Glomerular endothelial cell (primary cell): ENCODE measurements at regions not wholly inside any gene's neighbourhood (a gene's known extent, or its start where the extent isn't known, plus 50 kb on each side); places are given as distances from the start of the nearest gene placed in this dataset.

ENCODE experiments used
- DNase-seq: peaks from one replicate; pipeline ENCODE4 v3.0.0-alpha.2; 2011; ENCODE audit warnings: low read depth, low spot score; ENCODE audit errors: extremely low read depth

DNA sequence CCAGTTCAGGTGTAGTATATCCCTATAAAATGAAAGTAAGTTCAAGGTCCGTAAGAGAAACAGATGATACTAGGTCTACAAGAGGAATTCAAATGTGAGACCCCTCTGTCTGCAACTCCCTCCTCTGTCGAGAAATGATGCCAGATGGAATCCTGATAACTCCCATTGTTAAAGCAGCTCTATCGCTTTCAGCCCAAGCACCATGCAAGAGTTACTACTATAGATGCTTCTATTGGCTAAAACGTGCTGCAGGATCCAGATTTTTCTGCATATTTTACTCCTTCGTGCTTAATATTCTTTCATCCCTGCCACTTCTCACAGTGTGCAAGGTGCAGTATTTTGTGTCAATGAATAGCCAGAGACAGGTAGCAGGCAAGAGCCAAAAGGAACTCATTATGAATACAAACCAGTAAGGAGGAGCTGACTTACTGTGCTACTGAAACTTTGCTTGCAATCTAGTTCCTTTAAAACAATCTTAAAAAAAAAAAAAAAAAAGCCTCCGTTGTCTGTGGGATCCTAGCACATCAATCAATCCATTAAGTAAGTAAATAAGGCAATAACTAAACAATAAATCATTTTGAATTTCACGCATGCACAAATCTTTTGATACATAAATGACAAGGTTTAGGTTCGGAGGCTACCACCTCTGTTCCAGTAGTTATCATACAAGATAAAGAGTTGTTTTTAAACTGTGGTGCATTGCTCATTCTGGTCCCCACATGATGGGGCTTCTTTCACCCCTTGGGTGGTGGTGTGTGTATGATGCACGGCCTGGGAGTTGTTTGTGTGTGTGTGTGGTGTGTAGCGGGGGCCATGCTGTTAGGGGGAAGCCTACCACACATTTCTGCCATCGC lies 151.1 kb upstream of the MPDZ start:
- no peak for DNase-seq

DNA sequence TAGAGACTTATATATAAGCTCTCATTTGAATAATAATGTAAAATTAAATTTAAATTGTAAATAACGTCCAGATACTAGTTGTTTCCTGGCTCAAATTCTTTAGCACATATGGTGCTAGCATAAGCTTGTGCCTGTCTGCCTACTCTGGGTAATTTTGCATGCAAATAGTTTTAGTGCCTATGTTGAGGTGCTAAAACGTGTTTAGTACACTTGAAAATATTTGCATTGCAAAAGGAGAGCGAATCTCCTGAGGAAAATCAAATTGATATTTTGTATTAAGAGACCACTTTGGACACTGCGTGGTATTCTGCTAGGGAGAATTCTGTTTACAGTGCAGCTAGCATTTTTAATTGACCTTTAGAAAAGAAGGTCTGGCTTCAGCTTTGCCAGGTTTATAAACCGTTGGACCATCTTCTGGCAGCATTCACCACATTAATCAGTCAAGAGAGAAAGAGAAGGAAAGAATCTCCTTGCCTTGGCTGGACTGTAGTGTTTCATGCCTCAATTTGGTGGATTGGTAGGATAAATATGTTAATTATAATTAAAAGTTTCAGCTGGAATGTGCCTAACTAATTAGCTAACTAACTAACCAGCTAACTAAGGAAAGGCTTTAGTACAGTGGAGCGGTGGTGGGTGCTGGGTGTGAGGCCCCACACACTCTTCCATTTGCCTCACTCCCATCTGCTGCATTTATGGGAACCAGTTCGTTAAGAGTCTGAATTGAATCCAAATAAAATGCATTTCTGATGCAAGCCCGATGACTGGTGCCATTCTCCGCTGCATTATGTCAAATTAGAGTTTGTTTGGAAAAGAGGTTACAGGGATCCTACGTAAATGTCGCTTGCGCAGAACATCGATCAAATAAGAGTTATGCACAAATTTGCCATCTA lies 150.1 kb upstream of the MPDZ start:
- DNase-seq = no peak

DNA sequence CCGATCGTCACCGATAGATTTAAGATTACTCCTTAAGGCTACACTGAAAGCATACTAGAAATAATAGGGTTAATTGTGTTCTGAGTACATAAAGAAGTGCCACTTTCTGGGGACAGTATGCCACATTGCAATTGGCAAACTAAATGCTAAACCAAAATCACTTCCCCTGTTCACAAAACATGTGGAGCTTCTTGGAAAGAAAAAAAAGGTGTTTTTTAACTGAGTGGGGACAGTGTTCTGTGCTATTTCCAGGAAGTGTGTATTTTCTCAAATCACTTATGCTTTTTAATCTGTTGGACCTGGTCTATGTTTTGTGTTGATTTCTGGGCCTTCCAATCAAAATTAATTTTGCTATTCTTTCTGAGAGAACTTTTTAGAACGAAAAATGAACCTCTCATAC lies 149.3 kb upstream of the MPDZ start:
- DNase-seq = no peak

DNA sequence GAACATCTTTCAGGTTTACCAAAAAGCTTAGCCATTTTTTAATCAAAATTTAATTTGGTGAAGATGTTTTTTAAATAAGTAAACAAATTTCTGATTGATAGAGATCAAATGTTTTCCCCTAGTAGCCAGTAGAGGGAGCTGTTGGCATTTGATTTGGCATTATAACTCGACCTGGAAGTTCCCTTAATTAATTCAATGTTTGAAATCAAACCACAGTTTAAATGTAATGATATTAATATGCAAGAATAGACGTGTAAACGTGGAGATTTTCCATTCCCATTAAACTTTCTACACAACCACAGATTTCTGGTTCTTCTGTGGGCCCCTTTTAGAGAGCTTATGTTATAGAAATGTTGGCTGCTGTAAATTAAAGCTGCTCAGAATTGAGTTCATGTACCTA lies 148.1 kb upstream of the MPDZ start:
- peak; percentile 70 for DNase-seq

DNA sequence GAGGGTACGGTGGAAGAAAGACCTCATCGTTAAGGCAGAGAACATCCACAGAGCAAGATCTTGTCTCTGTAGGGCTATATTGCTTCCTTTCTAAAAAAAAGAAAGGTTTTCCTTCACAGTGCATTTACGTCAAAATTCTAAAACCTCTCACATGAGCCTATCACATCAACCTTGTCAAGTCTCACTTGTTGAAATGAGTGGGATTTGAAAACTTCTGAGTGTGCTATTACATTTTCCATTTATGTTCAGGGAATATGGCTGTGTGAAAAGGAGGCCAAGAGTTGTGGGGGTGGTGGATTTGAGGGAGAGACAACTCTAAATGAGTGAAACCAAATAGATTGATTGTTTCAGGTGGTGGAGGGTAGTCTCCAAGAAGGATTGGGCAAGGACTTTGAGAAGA lies 147.1 kb upstream of the MPDZ start:
- no peak for DNase-seq

DNA sequence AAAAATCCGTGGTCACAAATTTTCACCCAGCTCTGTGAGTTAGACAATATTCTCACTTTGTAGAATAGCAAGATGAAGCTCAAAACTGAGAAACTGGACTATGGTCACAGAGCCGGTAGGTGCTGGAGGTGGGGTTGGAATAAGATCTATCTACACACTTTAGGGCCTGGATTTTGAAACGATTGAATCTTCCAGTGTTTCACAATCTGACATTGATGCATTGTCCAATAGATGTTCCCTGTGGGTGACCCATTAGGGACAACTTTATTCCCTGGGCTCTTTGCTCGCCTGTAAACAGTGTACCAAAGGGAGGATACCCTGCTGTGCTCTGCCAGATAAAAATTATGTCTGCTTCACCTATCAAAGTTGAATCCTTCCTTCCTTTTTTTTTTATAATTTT lies 145.4 kb upstream of the MPDZ start:
- no peak for DNase-seq

DNA sequence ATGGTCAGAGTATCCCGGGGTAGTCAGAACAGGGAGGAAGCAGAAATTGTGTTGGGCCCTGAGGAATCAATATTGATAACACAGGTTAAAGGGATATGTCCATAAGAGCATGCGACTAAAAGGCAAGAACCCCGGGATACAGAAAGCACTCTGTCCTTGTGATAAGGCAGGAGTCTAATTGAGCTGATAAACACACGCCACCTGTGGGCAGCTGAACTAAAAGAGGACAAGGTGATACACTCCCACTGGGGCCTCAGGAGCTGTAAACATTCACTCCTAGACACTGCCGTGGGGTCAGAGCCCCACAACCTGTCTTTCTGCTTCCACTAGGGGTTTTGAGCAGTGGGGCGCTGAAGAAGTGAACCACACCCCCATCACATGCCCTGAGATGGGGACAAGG lies 144.7 kb upstream of the MPDZ start:
- no peak for DNase-seq

DNA sequence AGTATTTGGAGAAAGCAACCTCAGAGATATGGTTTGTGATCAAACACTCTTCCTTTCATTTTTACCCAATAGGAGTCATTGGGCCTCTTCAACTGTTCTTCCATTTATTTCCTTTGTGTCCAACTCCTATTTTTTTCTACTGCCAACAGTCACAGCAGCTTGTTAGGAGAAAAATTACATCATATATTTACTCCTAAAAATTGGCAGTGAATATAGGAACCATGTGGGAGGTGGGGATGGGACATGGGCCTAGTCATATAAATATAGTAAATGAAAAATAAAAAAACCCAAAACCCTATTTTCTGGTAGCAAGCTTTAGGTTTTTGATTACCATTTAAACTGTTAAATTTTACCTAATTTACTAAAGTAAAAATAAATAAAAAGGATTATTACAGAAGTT lies 134.9 kb upstream of the MPDZ start:
- DNase-seq = no peak

DNA sequence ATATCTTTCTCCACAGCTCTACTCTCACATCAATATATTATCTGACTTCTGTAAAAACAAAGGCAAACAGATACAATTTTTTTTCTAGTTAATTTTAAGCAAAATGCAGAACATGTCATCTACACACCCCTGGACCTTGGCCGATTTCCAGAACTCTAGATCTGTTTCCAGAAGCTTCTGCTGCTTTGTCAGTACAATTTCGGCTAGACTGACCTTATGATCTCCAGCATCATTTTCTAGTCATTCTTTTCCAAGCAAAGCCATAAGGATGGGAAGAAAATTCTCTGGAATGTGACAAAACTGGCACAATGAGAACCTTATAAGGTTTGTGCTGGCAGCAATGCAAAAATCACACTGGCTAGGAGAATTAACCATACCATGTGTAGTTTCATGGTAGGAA lies 132.8 kb upstream of the MPDZ start:
- no peak for DNase-seq

DNA sequence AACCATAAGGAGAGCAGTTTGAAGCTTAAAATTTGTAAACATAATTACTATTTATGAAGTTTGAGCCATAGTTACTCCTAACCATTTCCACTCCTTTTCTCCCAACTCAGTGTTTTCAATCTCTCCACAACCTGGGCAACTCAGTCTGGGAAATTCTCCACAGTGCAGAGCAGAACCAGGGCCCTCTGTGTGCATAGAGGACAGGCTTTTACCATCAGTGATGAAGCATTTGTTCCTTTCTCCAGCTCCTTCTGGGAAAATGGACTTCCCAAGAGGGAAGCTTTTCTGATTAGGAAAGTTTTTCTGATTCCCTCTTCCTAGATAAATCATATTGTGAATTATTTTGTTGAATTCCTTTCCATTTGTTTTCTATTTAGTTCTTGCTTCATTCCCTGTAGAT lies 132.3 kb upstream of the MPDZ start:
- DNase-seq = no peak

DNA sequence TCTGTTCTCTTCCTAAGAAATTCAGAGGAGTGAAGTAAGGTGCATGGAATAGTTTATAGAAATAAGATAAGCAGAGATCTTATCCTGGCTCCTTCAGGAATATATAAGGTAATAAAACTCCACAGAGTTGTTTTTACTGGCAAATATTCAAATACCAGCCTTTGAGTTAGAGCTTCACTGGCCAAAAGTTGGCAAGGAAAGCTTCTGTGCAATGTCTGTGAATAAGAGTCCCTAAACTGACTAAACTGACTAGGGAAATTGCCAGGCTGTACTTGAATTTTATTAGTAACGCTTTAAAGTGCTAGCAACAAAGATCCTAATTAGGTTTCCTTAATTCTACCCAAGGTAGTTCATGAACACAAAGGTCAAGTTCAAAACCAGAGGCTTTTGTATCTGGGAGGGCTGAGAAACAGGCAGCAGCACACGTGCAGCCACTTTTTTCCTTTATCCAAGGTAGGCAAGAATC lies 131.1 kb upstream of the MPDZ start:
- peak; percentile 31 for DNase-seq

DNA sequence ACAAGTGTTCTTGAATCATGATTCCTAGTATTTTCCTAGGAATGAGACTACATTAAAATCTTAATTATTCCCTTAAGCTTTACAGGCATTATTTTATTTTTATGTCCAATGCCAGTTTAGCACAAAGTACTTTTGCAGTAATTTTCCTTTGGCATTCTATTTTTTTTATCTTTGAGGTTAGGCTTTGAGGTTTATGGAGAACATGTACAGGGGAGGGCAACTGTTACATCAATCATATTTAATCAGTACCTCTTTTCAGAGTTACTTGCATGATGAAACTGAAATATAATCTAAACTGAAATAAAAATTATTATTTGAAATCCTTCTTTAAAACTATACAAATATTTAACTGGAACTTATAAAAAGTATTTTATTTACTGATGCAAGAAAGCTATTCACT lies 118.2 kb upstream of the MPDZ start:
- DNase-seq = no peak

DNA sequence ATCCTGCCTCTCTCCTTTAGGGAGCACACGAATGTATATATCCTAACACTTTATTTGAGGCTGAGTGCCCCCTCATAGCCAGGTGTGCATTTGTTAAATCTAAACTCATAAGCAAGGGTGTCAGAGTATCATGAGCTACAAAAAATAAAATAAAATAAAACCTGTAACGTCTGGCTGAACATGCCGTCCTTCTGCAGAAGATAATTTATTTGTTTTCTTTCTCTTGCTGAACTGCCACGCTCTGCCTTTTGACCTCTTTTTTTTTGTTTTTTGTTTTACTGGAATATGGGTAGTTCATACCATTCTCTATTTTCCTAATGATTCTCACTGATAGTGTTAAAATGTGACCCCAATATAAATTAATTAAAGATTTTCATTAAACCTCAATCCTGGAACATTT lies 117.7 kb upstream of the MPDZ start:
- no peak for DNase-seq

DNA sequence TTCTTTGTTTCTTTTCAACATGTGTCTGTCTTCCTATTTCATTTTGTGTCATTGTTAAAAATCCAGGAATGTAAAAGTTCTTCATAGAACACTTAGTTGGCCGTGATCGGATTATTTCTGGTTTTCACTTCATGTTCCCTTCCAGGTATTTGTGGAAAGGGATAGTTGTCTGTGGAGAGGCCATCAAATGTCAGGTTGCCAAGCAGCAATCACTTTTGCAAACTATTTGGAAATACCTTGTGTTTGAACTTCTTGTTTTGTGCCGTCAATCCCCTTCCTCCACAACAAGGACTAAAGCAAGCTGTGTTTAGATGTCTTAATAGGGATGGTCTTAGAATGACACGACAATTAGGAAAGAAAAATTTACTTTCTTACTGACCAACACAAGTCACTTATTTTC lies 116.9 kb upstream of the MPDZ start:
- no peak for DNase-seq

DNA sequence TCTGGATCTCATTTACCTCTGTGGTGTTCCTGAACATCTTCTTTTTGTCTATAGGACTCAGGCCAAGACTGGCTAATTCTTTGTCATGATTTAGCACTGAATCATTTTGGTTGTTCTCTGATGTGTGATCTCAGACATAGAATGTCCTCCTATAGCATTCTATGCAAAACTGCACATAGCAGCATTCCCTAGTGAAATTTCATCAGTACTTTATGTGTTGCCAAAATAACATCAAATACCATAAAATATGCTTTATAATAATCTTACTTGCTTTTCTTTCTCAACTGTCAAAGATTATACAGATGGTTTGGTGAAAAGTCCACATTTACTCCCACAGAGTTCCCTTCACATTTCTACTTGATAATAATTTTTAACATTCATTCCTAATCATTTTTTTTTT lies 115.7 kb upstream of the MPDZ start:
- no peak for DNase-seq

DNA sequence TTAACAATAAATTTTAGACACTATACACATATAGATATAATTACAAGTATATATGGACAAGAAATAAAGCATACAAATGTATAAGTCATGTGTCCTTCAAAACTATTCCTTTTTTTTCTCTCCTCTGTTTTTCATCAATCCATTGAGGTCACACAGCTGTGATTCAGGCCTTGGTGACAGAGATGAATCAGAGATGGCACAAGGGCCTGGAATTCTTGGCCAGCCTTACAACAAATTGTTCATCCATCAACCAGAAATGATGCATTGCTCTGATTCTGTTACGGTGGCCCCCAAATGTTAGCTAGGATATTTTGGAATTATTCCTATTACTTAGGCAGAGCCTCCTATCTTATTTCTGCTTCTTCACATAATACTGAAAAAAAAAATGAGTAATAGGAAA lies 108.7 kb upstream of the MPDZ start:
- no peak for DNase-seq

DNA sequence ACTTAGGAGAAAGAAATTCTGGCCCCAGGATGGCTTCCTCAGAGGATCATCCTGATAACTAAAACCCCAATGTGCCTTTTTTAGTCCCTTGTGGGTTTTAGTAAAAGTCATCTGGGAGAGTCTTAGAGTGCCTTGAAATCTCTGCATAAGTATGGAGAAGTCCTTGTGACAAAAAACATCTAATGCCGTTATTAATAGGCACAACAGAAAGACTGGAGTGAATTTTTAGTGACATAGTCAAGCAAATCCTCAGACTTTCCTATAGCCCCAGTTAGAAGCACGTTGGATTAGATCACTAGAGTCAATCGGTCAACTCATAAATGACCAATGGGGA lies 108.2 kb upstream of the MPDZ start:
- no peak for DNase-seq

DNA sequence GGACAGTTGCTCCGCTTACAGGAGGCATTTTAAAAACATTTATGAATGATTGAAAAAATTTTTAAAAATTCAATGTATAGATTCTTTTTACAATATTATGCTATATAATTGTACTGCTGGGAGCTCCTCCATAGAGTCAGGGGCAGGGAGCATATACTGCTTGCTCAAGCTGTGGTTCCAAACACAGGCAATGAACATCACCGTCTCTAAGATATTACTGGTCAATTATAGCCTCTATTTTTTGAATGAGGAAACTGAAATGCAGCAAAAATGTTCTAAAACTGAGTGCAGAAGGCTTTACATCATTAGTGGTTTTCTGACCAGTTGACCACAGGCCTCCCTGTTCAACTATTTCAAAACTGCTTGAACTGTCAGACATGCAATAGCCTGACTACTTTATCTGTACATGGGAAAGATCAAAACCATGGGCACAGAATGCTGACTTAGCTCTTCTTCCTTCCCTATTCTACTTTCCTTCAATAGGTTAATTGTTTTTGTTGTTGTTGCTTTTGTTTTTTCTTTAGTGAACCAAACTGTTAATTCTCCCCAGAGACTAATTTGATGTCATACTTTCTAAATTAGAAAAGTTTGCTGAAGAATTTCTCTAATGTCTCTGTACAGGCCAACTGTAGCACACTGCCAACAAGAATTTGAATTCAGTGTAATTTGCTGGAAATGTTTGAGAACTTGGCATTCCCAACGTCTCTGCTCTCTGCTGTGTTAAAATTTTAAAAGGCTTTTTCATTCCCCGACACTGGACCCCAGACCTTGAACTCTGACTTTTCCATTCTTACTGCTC lies 107.6 kb upstream of the MPDZ start:
- no peak for DNase-seq

DNA sequence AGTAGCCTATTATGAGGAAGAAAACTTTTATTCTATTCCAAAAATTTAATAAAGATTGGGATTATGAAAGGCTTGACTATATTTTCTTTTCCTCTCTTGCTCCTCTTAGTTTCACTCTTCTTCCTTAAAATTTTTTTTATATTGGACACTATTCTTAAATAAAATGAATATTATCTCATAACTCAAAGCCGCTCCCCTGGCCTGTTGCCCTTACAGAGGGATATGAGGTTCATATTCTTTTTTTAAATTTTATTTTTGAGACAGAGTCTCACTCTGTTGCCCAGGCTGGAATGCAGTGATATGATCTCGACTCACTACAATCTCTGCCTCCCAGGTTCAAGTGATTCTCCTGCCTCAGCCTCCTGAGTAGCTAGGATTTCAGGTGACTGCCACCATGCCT lies 106.8 kb upstream of the MPDZ start:
- DNase-seq = no peak

DNA sequence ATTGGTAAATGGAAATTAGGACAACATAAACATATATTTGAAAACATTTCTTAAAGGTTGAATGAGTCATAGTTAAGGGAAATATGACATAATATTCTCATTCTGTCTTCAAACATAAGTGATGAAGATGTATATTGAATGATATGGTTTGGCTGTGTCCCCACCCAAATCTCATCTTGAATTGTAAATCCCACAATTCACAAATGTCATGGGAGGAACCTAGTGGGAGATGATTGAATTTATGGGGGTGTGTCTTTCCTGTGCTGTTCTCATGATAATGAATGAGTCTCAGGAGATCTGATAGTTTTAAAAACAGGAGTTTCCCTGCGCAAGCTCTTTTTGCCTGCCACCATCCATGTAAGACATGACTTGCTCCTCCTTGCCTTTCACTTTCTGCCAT lies 104.4 kb upstream of the MPDZ start:
- no peak for DNase-seq

DNA sequence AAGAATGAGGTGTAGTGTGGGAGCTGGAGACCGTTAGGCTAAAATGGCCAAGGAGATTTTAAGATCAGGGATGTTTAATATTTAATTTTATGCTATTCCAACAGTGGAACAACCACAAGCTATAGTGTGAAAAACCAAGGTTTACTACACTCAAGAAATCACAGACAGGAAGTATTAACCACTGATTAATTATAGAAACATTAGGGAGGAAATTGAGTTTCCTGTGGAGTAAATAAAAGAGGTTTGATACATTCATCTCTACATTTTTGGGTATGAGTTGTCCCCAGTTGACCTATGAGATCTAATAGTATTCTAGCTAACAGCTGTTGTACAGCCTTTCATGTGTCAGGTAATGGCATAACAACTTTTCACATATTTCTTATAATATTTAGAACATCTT lies 103.7 kb upstream of the MPDZ start:
- DNase-seq = no peak
